GM12872 (cell line): ENCODE measurements at regions not wholly inside any gene's neighbourhood (a gene's known extent, or its start where the extent isn't known, plus 50 kb on each side); places are given as distances from the start of the nearest gene placed in this dataset.

Source experiments
- TF ChIP-seq, protein P1 (sequence below): IDR thresholded peaks from 3 replicates; pipeline ENCODE4 v1.5.1; 2011; ENCODE audit warnings: low read depth, mild to moderate bottlenecking, low read length, moderate library complexity; ENCODE audit not compliant: insufficient read depth

DNA sequence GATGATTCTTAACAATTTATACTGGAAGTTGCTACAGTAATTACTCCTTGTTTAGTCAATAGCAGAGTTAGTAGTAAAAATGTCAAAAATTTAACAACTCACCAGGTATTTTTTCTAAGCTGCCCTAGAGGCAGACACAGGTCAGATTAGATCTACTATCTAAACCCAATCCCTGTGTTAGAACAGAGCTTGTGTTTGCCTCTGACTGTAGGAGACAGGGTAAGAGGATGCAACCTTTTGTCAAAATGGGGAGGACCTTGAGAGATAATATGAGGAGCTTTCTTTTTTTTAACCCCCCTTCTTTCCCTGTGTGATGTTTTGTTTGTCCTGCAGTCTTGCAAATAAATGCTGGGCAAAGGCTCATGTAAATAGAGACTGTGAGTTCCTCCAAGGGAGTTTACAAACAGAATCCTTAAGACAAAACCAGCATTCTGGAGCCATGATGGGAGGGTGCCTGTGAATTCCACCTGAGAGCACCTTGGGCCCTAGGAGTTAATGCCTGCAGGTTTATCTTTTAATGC, 353.1 kb downstream of the GATA3 start:
- TF ChIP-seq, protein P1, sequence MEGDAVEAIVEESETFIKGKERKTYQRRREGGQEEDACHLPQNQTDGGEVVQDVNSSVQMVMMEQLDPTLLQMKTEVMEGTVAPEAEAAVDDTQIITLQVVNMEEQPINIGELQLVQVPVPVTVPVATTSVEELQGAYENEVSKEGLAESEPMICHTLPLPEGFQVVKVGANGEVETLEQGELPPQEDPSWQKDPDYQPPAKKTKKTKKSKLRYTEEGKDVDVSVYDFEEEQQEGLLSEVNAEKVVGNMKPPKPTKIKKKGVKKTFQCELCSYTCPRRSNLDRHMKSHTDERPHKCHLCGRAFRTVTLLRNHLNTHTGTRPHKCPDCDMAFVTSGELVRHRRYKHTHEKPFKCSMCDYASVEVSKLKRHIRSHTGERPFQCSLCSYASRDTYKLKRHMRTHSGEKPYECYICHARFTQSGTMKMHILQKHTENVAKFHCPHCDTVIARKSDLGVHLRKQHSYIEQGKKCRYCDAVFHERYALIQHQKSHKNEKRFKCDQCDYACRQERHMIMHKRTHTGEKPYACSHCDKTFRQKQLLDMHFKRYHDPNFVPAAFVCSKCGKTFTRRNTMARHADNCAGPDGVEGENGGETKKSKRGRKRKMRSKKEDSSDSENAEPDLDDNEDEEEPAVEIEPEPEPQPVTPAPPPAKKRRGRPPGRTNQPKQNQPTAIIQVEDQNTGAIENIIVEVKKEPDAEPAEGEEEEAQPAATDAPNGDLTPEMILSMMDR: no peak

- TF ChIP-seq, protein P1: no peak
These were observed 356.0 kb downstream of the GATA3 start for GRCh38 chr10:8410506-8410905.

DNA sequence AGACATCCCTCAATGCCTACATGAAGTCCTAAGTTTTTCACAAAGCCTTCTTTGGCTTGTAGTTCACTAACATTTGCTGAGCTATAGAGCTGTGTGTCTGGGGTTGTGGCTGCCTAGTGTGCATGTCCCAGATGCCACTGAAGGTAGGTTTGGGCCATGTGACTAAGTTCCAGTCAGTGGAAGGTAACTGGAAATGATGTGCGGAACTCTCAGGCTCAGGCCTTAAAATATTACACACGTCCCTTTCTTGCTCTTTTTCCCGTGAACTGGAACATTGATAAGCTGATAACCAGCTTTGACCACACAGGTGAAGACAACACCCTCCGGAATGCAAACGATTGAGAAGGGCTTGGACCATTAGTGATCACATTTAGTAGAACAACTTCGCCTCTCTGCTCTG, 358.1 kb downstream of the GATA3 start:
- TF ChIP-seq, protein P1: no peak

- TF ChIP-seq, protein P1: no peak
These were observed 361.8 kb downstream of the GATA3 start for GRCh38 chr10:8416192-8416701.

DNA sequence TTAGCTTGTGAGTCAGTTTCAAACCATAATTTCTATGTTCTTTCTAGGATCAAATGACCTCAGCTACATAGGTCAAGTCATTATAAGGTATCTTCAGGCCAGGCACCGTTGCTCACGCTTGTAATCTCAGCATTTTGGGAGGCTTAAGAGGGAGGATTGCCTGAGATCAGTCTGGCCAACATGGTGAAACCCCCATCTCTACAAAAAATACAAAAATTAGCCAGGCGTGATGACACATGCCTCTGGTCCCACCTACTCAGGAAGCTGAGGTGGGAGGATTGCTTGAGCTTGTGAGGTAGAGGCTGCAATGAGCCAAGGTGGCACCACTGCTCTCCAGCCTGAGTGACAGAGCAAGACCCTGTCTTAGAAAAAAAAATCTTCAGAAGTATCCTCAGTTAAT, 362.3 kb downstream of the GATA3 start:
- TF ChIP-seq, protein P1: no peak

GRCh38 chr10:8417631-8418030, 363.1 kb downstream of the GATA3 start:
- TF ChIP-seq, protein P1: no peak

GRCh38 chr10:8418631-8419030, 364.1 kb downstream of the GATA3 start:
- TF ChIP-seq, protein P1: no peak
